ENCODE measurements at regions not wholly inside any gene's neighbourhood (a gene's known extent, or its start where the extent isn't known, plus 50 kb on each side); places are given as distances from the start of the nearest gene placed in this dataset.
"Not testable (repeated sequence)": the region's sequence is repeated elsewhere in the genome, so short reads cannot be mapped to it uniquely, and the experiment has no call there.

GRCh38 chr9:97248252-97248651, 59.2 kb upstream of the CCDC180 start:
- H3K36me3 ChIP-seq (replicated peaks in 1 of 2; ENCODE audit: control insufficient read depth in 1 of 2, insufficient read depth in 2 of 2, low read length in 1 of 2); H3K4me1 ChIP-seq (ENCODE audit: control insufficient read depth in 1 of 2, insufficient read depth in 2 of 2, low read depth in 1 of 2, low read length in 1 of 2); POLR2A ChIA-PET; H3K27me3 ChIP-seq (ENCODE audit: insufficient read depth); H4K20me1 ChIP-seq (ENCODE audit: insufficient read depth); H3K9me2 ChIP-seq; H2AFZ ChIP-seq (ENCODE audit: low read depth); DNase-seq; H3F3A ChIP-seq (replicated peaks; ENCODE audit: insufficient read depth); H3K79me2 ChIP-seq (ENCODE audit: insufficient read depth); H3K9ac ChIP-seq; H3K27ac ChIP-seq (ENCODE audit: low read depth in 2 of 2, low read length in 1 of 2); H3K4me2 ChIP-seq; H3K9me3 ChIP-seq; CTCF ChIA-PET; H3K4me3 ChIP-seq (ENCODE audit: low read depth in 2 of 2, low read length in 1 of 2): not testable (repeated sequence)
- 64% methylated on average over 2 of the region's 2 CpGs for WGBS (ENCODE audit: low lambda C conversion rate)

GRCh38 chr9:97243606-97244005, 63.9 kb upstream of the CCDC180 start:
- DNase-seq = no peak
- ChIA-PET CTCF (no interaction called here), POLR2A (no interaction called here)
- H3F3A ChIP-seq (replicated peaks; ENCODE audit: insufficient read depth) = peaks cover 12% of the 10 kb centered on the region
- no peak overlapping the region for H3K4me3 ChIP-seq (ENCODE audit: low read depth in 2 of 2, low read length in 1 of 2)
- H3K9me2 ChIP-seq = no peaks in the 10 kb centered on the region
- H3K4me1 ChIP-seq (ENCODE audit: control insufficient read depth in 1 of 2, insufficient read depth in 2 of 2, low read depth in 1 of 2, low read length in 1 of 2) = no peaks in the 10 kb centered on the region; a peak in 3 of 4 replicates
- H3K4me2 ChIP-seq = no peak overlapping the region
- WGBS (ENCODE audit: low lambda C conversion rate) = 81% methylated on average over 4 of the region's 4 CpGs
- TF ChIP-seq MAX (IDR thresholded peaks at IDR 0.05; ENCODE audit: low read depth) (no peak), IRF3 (IDR thresholded peaks at IDR 0.05; ENCODE audit: low read depth, low read length) (no peak), MEF2A (IDR thresholded peaks at IDR 0.05; ENCODE audit: borderline replicate concordance, low read depth) (no peak), SMC3 (IDR thresholded peaks at IDR 0.05; ENCODE audit: low read depth, low read length) (no peak), RCOR1 (IDR thresholded peaks at IDR 0.05; ENCODE audit: low read length) (no peak), FOSL2 (IDR thresholded peaks at IDR 0.05; ENCODE audit: borderline replicate concordance, low read depth) (peak; percentile 56; the same call in 1 of the 2 replicates), ZBTB33 (IDR thresholded peaks at IDR 0.05; ENCODE audit: borderline replicate concordance, low read depth) (no peak), USF1 (IDR thresholded peaks at IDR 0.05; ENCODE audit: borderline replicate concordance, low read depth) (no peak), CTCF (IDR thresholded peaks at IDR 0.05) (no peak), PBX3 (IDR thresholded peaks at IDR 0.05) (no peak), TEAD4 (IDR thresholded peaks at IDR 0.05; ENCODE audit: borderline replicate concordance, insufficient read depth) (no peak), TCF12 (IDR thresholded peaks at IDR 0.05) (peak; percentile 73), SIN3A (IDR thresholded peaks at IDR 0.05; ENCODE audit: borderline replicate concordance, low read depth, low read length) (no peak), RFX5 (IDR thresholded peaks at IDR 0.05; ENCODE audit: low read length) (no peak)
- H3K27ac ChIP-seq (ENCODE audit: low read depth in 2 of 2, low read length in 1 of 2) = no peak overlapping the region
- H3K36me3 ChIP-seq (replicated peaks in 1 of 2; ENCODE audit: control insufficient read depth in 1 of 2, insufficient read depth in 2 of 2, low read length in 1 of 2) = no peaks in the 10 kb centered on the region
- H4K20me1 ChIP-seq (ENCODE audit: insufficient read depth) = no peaks in the 10 kb centered on the region
- no peak overlapping the region for H3K9ac ChIP-seq
- H3K9me3 ChIP-seq = no peaks in the 10 kb centered on the region
- H2AFZ ChIP-seq (ENCODE audit: low read depth) = no peak overlapping the region
- no peaks in the 10 kb centered on the region for H3K27me3 ChIP-seq (ENCODE audit: insufficient read depth)
- peaks cover 25% of the 10 kb centered on the region; the same call in 1 of the 2 replicates for H3K79me2 ChIP-seq (ENCODE audit: insufficient read depth)

- H3K4me2 ChIP-seq; H2AFZ ChIP-seq (ENCODE audit: low read depth); H3K9ac ChIP-seq; H3K4me3 ChIP-seq (ENCODE audit: low read depth in 2 of 2, low read length in 1 of 2); H3K27ac ChIP-seq (ENCODE audit: low read depth in 2 of 2, low read length in 1 of 2); H3K27me3 ChIP-seq (ENCODE audit: insufficient read depth); H3K4me1 ChIP-seq (ENCODE audit: control insufficient read depth in 1 of 2, insufficient read depth in 2 of 2, low read depth in 1 of 2, low read length in 1 of 2); POLR2A ChIA-PET; H4K20me1 ChIP-seq (ENCODE audit: insufficient read depth); DNase-seq; H3K36me3 ChIP-seq (replicated peaks in 1 of 2; ENCODE audit: control insufficient read depth in 1 of 2, insufficient read depth in 2 of 2, low read length in 1 of 2); H3K9me2 ChIP-seq; H3K9me3 ChIP-seq; CTCF ChIA-PET: not testable (repeated sequence)
- peaks cover 18% of the 10 kb centered on the region for H3F3A ChIP-seq (replicated peaks; ENCODE audit: insufficient read depth)
- WGBS (ENCODE audit: low lambda C conversion rate) = 92% methylated on average over 5 of the region's 5 CpGs
- peaks cover 25% of the 10 kb centered on the region; the same call in 1 of the 2 replicates for H3K79me2 ChIP-seq (ENCODE audit: insufficient read depth)
Observed at GRCh38 chr9:97241430-97241829, 66.0 kb upstream of the CCDC180 start.

Measured in SK-N-SH (cell line).